ENCODE measurements at regions not wholly inside any gene's neighbourhood (a gene's known extent, or its start where the extent isn't known, plus 50 kb on each side); places are given as distances from the start of the nearest gene placed in this dataset.

DNA sequence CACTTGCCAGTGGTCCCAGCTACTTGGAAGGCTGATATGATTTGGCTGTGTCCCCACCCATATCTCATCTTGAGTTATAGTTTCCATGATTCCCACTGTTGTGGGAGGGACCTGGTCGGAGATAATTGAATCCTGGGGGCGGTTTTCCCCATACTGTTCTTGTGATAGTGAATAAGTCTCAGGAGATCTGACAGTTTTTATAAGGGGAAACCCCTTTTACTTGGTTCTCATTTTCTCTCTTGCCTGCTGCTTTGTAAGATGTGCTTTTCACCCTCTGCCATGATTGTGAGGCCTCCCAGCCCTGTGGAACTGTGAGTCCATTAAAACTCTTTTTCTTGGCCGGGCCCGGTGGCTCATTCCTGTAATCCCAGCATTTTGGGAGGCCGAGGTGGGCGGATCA lies 265.4 kb upstream of the SPOPL start:
- TF ChIP-seq TAF1 (IDR thresholded peaks at IDR 0.05; ENCODE audit: low read depth), result no peak
- TF ChIP-seq, protein P1, sequence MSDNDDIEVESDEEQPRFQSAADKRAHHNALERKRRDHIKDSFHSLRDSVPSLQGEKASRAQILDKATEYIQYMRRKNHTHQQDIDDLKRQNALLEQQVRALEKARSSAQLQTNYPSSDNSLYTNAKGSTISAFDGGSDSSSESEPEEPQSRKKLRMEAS (IDR thresholded peaks at IDR 0.05), result no peak
- TF ChIP-seq CREB1 (IDR thresholded peaks at IDR 0.05; ENCODE audit: low read depth), result no peak

Data from Ishikawa (cell line).